ENCODE measurements at regions not wholly inside any gene's neighbourhood (a gene's known extent, or its start where the extent isn't known, plus 50 kb on each side); places are given as distances from the start of the nearest gene placed in this dataset.
"Not testable (repeated sequence)": the region's sequence is repeated elsewhere in the genome, so short reads cannot be mapped to it uniquely, and the experiment has no call there.

DNA sequence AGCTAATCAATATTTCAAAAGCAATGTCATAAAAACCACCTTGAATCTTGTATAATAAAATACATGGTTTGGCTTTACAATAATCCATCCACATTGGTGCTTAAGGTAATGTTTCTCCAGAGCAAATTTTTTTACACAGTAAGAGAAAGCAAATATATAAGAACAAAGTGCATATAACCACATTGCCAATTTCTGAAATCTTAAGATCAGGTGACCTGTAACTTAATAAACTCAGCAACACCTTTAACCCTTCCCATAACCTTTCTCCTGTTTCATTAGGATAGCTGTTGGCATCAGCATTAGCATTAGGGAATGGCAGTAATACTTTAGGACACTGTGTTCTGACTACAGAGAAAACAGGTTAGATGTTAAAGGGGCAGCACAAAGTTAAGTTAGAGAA, 155.9 kb upstream of the SEMA3D start:
- intact Hi-C loops (cut with micrococcal nuclease): no loop called here

DNA sequence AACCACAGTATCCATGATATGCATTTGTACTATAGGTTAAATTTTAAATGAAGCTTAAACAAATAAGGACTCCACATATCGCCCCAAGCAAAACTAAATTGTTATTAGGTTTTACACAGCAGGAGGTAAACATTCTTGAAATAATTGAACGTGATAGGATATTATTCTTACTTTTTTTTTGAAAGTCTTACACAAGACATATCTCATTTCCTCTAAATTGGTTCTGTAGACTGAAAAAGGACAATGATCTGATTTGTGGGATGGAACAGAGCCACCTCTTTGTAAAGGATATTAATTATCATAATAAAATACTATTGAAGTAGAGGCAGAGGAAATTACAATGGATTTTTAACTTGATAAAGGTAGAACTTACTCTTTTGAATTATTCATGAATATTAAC, 155.1 kb upstream of the SEMA3D start:
- intact Hi-C loops (cut with micrococcal nuclease): no loop called here

DNA sequence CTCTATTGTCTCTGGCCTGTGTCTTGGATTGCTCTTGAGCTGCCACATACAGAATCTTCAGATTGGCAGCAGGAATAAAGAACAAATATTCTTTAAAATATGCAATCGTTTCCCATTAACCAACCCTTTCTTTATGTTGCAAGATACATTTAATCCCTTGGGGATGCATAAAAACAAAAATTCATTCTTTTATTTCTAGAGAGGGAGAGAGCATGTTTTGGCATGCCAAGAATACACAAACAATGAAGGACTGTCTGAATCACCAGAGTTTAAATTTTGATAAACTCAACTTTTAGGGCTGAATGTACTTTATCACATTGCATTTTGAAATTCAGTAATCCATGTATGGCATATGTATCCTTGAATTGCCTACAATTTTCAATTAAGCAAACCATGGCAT, 154.3 kb upstream of the SEMA3D start:
- intact Hi-C loops (cut with micrococcal nuclease): no loop called here

DNA sequence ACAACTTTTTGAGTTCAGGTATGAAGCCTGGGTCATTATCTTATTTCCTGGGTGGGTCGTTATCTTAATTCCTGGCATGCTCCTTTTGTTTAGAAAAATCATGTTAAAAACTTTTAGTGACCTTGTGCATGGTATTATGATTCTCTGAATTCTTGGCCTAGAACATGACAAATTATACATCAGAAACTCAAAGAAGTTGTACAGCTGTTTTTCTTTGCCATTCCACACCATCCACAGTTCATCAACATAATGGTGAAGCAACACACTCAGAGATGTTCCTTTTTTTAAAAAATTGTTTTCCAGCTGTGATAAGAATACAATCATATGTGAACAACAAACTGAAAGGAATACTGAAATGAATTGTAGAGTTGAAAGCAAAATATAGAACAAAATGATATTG, 149.2 kb upstream of the SEMA3D start:
- intact Hi-C loops (cut with micrococcal nuclease): no loop called here

DNA sequence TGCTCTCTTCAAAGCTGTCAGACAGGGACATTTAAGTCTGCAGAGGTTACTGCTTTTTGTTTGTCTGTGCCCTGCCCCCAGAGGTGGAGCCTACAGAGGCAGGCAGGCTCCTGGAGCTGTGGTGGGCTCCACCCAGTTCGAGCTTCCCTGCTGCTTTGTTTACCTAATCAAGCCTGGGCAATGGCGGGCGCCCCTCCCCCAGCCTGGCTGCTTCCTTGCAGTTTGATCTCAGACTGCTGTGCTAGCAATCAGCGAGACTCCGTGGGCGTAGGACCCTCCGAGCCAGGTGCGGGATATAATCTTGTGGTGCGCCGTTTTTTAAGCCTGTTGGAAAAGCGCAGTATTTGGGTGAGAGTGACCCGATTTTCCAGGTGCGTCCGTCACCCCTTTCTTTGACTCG, 148.3 kb upstream of the SEMA3D start:
- intact Hi-C loops (cut with micrococcal nuclease): not testable (repeated sequence)

DNA sequence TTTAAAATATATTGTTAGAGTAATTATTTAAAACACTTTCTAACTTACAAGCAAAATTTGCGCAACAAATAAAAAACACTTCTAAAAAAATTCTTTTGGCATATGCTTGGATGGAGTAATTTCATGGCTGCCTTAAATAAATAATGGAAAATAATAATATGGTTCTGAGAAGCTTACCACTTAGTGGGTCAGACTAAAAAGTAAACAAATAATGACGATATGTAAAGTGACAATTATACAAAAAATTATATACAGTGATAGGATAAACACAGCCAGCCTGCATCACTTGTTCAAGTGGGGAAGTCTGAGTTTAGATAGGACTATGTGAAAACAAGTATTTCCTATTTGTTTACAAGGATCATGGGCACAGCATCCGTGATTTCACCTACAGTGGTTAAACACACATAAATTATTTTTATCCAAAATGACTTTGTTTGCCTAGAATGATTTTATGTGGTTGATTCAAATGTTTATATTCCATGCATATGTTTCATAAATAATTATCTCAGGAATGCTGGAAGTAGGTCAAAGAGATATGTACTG, 141.7 kb upstream of the SEMA3D start:
- intact Hi-C loops (cut with micrococcal nuclease): no loop called here

DNA sequence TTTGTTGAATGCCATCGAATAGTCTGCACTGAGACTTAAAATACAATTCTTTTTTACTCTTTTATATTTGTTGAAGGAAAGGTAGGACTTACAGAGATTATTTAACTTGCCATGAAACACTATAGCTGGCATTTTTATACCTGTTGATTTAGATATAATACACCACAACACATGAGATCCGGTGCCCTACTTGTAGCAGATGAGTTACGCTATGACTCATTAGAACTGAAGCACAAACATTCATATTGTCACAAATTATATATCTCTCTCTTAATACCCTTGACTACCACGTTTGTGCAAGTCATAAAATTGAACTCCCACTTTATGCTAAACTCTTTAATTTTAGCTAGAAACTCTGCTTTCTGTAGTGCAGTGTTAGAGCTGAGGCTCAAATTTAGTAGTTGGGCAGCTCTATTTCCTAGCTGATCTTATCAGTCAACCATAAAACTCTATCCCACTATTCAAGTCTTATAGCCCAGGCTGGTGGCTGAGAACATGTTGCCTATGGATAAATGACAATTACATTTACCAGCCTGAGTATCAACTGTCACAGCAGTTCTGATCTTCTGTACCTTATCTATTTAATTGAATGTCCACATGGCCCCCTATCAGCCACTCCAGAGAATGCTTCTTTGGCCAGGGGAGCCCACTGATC, 137.4 kb upstream of the SEMA3D start:
- intact Hi-C loops (cut with micrococcal nuclease): no loop called here

DNA sequence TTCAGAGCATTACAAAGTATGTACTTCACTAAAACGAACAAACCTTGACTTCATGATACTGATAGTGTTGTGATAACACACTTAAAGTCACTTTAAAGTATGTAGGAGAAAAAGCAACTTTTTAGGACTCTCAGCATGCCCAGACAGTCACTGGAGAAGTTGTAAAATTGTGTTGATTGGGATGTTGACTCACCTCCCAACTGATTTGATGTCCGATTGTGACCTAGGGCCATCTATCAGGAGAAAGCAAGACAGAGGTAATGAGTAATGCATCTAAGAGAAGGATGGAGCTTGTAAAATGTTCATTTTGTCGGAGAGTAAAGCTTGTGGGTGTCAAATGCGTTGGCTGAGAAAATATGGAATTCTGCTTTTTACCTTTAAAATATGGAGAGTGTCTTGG, 135.4 kb upstream of the SEMA3D start:
- intact Hi-C loops (cut with micrococcal nuclease): no loop called here

DNA sequence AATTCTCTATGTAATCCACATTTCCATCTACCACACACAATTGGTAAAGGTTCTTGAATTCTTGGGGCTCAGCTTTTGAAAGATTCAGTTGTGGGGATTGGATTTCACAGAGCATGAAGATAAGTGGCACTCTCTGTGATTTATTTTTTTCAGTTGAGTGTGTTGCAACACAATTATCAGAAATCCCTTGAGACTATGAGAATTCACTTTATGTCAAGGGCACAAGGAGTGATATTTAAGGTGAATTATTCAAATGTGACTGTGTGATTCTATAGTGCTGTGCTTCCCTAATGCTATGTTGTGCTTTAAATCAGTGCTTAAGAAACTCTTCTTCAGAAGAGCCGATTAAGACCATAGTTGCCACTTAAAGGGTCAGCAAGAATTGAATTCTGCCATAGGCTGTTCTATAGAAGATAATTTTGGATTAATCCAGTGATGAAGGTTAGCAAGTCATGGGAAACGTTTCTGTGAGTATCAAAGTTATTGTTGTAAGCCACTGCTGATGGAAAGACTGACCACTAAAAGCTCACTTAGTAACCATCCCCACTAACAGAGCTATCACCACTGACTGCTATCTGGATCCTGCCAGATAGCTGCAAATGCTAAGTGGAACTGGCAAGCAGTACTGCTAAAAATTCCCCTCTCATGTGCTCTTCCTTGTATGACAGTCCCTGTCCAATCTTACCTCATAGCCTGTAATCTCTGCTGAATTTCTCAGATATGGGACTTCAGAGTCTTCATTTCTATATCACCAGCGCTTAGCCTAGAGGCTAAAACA, 134.0 kb upstream of the SEMA3D start:
- intact Hi-C loops (cut with micrococcal nuclease): no loop called here

DNA sequence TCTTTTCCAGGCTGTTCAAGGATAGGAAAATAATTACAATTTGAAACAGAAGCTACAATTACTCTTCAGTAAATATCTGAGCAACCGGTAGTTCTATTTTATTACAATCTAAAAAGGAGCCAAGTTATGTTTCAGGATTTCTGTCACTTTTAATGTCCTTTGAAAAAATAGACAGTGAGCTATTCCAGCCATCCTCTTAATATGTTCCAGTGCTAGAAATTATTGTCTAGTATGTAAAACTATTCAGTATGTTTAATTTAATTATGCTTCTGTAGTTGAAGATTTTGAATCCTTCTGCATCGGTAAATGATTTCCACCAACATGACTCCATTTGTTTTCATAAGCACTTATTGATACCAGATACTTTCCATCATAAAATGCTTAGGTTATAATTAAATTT, 129.6 kb upstream of the SEMA3D start:
- intact Hi-C loops (cut with micrococcal nuclease): no loop called here

DNA sequence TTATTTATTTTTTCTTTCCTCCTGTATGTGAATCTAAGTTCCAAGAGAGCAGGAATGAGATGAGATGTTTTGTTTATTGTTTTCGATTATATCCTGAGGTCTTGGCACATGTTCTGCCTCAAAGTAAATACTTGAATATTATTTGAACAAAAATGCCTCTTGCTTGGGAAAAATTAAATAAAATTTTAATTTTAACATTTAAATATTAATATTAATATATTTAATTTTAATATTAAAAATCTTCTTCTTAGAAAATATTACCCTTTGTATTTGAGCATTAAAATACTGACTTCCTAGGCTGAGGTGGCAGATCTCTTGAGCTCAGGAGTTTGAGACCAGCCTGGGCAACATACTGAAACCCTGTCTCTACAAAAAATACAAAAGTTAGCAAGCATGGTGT, 123.4 kb upstream of the SEMA3D start:
- intact Hi-C loops (cut with micrococcal nuclease): no loop called here

DNA sequence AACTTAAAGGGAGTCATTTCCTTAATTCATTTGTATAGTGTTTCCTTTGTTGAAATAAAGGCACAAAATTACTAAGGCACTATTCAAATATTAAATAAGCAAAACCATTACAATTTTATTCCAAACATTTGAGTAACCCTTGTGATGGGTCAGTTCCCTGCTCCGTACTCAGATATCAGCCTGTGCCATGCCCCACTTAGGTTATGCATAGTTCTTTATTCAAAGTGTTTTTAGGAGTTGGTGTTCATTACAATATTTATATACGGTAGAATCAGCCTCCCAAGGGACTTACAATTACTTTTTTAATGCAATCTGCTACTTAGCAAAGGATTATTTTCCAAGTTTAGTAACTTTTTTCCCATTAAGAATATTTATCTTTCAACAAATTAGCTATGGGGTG, 119.3 kb upstream of the SEMA3D start:
- intact Hi-C loops (cut with micrococcal nuclease): no loop called here

DNA sequence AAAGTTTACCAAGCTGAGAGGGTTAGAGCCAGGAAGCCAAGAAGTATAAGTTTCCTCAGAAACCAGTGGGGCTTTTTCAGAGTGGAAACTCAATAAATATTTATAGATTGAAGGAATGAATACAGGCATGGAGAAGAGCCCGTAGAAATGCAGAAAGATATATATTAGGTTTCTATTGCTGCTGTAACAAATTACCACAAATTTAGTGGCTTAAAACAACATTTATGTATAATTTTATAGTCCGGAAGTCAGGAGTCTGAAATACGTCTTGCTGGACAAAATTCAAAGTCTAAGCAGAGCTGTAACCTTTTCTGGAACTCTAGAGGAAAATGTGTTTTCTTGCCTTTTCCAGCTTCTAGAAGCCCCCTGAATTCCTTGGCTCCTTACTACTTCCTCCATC, 107.3 kb upstream of the SEMA3D start:
- intact Hi-C loops (cut with micrococcal nuclease): no loop called here

DNA sequence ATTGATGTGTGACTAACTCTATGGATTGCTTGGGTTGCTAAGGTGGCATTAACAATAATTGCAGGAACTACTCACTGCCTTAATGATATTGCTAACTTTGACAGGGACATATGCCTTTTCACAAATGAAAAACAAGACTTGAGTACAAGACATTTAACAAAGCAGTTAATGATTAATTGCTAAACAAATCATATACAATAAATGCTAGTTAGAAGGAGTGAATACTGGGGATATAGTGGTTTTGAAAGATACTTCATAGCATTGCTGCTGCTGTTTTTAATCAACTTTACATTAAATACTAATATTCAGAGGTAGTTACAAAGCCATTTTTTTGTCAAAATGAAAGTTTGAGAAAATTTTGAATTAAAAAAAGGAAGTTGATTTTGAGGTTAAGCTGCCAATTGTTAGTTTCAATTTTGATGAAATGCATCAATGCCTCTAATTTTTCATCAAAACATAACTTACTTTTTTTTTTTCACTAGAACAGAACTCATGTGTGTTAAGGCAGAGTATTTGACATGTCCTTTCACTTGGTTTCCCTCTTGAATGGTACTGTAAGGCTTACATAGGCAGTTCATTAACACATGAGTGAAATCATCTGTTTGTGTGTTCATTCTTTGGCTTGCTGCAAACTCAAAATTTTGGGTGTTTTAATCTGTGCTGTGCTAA, 106.2 kb upstream of the SEMA3D start:
- intact Hi-C loops (cut with micrococcal nuclease): no loop called here

DNA sequence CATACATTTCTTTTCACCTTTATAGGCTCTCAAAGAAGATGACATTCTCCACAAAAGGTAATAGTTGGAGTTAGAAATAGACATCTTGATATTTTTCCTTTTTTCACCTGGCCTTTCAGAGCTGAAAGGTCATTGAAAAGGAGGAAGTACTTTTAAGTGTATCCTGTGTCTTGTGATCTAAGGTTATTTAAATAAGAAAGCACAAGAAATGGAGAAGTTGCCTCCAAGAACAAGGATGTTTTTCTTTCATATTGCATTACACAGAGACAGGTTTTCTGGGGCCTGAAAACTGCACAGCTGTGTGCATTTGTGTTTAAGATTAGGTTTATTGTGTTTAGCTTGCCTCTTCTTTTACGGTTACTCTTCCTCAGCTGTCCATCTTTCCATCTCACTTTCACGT, 103.4 kb upstream of the SEMA3D start:
- intact Hi-C loops (cut with micrococcal nuclease): no loop called here

DNA sequence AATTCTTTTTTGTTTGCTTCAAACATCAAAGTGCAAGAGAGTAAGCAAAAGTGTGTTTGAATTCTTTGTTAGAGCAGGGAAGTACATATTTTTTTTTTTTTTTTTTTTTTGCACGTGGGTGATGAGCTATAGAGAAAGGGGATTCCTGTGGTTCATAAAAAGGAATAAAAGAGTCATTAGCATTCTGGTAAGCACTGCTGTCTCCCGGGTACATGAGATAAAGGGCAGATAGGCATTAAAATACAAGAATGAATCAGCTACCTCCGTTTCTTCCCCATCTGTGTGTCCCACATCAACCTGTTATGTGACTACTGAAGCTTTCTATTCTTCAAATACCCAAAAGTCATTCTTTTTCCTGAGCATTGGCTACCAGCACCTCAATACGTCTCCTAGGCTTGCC, 102.4 kb upstream of the SEMA3D start:
- intact Hi-C loops (cut with micrococcal nuclease): no loop called here

DNA sequence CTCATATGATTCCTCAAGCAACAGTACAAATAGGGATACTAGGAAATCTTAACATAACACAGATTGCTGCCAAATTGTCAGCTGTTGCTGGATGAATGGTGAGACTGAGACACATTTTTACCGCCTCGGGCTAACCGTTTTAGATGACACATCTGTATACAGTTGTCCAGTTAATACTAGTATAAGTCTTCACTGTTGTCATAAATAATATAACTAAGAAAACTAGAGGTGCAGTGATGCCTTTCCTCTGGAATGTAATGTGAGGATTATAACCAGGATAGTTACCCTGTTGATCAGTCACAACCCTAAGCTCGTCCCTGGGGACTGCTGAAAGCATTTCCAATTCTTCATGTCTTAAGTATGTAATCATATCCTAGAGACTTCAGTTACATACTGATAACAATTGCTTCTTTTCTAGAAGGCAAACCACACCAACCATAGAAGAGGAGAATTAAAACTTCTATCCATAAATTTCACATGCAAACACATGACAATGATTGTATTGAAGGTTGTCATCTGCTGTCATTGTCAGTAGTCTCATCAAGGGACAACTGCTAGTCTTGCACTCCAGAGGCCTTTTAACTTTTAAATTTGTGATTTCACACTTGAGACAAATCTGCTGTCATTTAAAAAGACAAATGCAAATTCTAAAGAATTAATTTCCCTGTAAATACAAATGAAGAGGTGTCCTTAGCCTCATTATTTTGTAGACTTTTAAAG, 100.4 kb upstream of the SEMA3D start:
- intact Hi-C loops (cut with micrococcal nuclease): no loop called here

DNA sequence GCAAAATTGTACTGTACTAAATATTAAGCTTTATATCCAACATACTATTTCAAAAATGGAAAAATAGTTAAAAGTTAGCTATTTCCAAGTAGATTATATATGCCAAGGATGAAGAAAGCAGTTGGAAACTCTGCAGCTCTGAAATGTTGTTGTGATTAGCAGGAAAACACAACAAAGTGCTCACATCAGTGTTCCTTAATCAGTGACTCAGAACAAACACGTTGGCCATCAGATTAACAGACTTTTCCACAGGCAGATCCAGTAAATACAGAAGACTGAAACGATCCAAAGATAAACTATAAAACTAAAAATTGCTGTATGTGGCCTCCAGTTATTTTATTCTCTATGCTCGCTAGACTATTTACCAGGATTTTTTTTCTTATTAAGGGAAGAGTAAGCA, 99.6 kb upstream of the SEMA3D start:
- intact Hi-C loops (cut with micrococcal nuclease): no loop called here

DNA sequence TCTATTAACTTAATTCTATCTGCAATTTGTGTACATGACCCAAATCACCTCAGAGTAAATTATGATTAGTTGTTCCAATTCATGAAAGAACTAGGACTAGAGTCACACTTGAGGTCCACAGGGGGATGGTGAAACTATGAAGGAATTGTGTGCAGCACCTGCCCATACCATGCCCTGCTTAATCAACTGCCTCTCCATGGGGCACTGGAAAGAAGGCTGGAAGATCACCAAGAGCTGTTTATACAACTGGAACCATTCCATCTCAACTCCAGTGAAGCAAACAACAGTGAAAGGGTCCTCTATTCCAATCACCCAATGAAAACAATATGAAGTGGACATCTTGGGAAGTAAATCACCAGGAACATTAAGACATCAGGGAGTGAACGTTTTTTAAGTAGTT, 98.7 kb upstream of the SEMA3D start:
- intact Hi-C loops (cut with micrococcal nuclease): no loop called here

DNA sequence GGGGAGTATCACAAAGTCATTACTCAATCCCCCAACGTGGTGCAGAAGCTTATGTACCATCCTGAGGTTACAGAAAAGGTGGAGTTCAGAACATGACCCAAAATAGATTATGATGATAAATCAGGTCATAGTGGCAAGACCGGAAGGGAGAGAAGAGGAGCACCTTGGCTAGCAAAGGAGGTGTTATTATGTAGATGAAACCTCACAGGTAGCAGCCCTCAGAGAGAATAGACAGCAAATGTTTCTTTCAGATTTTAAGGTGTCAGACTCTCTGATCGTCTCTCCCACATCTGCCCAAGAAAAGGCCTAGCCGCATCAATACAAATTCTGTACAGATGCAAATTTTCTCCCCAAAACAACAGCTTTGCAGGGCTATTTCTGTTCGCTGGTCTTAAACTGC, 88.3 kb upstream of the SEMA3D start:
- intact Hi-C loops (cut with micrococcal nuclease): no loop called here

DNA sequence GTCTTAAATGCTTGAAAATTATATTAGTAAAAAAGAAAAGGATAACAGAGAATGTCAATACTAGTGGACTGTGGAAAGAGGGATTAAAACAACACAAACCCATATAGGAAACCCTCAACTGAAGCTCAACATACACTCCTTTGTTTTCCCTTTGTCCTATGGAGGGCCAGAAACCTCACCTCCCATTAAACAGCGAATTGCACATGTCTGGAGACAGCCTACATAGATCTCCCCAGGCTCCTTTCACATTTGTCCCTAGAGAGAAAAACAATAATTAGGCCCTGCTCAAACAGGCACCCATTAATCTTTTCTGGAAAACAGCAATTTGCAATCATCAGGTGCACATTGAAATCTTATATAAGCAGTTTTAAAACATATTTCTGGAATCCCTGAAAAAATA, 87.6 kb upstream of the SEMA3D start:
- intact Hi-C loops (cut with micrococcal nuclease): no loop called here

DNA sequence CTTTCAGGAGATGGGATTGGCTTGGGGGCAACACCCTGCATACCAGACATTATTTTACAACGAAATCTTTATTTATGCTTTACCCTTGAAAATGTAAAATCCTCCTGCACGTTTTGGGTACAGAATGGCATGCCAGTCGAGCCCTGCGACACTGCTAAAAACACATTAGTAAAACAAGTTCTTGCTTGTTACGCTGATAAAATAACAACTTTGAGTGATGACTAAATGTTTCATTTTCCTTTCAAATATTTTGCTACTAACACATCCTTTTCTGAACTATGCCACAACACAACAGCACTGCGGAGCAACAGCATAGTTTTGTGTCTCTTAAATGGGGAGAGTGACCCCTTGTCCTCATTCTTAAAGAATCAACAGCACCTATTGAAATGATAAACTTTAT, 76.0 kb upstream of the SEMA3D start:
- intact Hi-C loops (cut with micrococcal nuclease): no loop called here

All from T-helper 2 cell treated with Interferon-gamma antibody and Interleukin-4, amounts not matched to agents 100 ng/mL and 5 ng/mL, for 36 hours (primary cell).